ENCODE measurements at regions not wholly inside any gene's neighbourhood (a gene's known extent, or its start where the extent isn't known, plus 50 kb on each side); places are given as distances from the start of the nearest gene placed in this dataset.

DNA sequence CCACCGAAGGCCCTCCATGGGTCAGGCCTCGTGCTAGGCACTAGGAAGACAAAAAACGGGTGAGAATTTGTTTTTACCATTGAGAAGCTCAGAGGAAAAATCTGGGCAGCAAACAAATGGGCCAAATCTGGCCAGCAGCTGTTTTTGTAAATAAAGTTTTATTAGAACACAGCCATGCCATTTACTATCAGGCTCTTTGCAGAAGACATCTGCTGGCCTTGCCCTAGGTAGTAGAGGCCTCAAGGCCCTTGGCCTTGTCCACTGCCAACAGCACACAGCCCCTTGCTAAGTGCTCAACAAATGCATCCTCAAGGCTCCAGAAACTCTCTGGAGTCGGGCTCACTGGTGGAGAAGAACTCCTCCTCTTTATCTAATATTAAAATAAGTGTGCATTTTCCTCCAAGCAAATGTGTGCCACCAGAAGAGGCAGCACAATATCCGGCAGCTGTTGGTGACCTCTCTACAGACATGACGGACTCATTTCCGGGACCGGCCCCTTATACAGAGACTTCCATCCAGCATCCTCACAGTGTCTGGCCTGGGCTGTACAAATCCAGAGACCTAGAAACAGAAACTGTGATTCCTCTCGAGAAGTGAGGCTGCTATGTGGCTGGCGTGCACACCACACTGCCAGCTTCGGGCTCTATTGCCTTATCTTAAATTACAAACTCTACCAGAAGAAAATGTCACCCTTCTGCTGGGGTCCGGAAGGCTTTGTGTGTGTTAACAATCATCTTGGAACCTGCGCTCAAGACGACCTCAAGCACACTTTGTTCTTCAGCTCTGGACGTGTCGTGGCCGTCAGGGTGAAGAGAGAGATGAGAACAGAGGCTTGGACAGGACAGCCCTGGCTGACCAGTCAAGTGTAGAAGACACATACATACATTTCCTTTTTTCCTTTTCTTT lies 203.9 kb downstream of the TOMM20 start:
- TF ChIP-seq MXI1 (IDR thresholded peaks at IDR 0.05; ENCODE audit: low read depth, low read length), result no peak
- TF ChIP-seq, protein P1, sequence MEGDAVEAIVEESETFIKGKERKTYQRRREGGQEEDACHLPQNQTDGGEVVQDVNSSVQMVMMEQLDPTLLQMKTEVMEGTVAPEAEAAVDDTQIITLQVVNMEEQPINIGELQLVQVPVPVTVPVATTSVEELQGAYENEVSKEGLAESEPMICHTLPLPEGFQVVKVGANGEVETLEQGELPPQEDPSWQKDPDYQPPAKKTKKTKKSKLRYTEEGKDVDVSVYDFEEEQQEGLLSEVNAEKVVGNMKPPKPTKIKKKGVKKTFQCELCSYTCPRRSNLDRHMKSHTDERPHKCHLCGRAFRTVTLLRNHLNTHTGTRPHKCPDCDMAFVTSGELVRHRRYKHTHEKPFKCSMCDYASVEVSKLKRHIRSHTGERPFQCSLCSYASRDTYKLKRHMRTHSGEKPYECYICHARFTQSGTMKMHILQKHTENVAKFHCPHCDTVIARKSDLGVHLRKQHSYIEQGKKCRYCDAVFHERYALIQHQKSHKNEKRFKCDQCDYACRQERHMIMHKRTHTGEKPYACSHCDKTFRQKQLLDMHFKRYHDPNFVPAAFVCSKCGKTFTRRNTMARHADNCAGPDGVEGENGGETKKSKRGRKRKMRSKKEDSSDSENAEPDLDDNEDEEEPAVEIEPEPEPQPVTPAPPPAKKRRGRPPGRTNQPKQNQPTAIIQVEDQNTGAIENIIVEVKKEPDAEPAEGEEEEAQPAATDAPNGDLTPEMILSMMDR (IDR thresholded peaks at IDR 0.05), result no peak
- TF ChIP-seq RAD21 (IDR thresholded peaks at IDR 0.05; ENCODE audit: low read length), result no peak
- no peak for TF ChIP-seq SIN3A (IDR thresholded peaks at IDR 0.05; ENCODE audit: borderline replicate concordance, low read depth, low read length)
- no peak for TF ChIP-seq RCOR1 (IDR thresholded peaks at IDR 0.05; ENCODE audit: low read length)
- TF ChIP-seq CHD2 (IDR thresholded peaks at IDR 0.05; ENCODE audit: low read length, partially characterized antibody), result no peak
- TF ChIP-seq EZH2phosphoT487 (IDR thresholded peaks at IDR 0.05; ENCODE audit: borderline replicate concordance, low read depth), result no peak
- TF ChIP-seq, protein P2, sequence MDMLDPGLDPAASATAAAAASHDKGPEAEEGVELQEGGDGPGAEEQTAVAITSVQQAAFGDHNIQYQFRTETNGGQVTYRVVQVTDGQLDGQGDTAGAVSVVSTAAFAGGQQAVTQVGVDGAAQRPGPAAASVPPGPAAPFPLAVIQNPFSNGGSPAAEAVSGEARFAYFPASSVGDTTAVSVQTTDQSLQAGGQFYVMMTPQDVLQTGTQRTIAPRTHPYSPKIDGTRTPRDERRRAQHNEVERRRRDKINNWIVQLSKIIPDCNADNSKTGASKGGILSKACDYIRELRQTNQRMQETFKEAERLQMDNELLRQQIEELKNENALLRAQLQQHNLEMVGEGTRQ (IDR thresholded peaks at IDR 0.05; ENCODE audit: borderline replicate concordance, low read depth, low read length), result no peak
- TF ChIP-seq, protein P3, sequence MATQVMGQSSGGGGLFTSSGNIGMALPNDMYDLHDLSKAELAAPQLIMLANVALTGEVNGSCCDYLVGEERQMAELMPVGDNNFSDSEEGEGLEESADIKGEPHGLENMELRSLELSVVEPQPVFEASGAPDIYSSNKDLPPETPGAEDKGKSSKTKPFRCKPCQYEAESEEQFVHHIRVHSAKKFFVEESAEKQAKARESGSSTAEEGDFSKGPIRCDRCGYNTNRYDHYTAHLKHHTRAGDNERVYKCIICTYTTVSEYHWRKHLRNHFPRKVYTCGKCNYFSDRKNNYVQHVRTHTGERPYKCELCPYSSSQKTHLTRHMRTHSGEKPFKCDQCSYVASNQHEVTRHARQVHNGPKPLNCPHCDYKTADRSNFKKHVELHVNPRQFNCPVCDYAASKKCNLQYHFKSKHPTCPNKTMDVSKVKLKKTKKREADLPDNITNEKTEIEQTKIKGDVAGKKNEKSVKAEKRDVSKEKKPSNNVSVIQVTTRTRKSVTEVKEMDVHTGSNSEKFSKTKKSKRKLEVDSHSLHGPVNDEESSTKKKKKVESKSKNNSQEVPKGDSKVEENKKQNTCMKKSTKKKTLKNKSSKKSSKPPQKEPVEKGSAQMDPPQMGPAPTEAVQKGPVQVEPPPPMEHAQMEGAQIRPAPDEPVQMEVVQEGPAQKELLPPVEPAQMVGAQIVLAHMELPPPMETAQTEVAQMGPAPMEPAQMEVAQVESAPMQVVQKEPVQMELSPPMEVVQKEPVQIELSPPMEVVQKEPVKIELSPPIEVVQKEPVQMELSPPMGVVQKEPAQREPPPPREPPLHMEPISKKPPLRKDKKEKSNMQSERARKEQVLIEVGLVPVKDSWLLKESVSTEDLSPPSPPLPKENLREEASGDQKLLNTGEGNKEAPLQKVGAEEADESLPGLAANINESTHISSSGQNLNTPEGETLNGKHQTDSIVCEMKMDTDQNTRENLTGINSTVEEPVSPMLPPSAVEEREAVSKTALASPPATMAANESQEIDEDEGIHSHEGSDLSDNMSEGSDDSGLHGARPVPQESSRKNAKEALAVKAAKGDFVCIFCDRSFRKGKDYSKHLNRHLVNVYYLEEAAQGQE (IDR thresholded peaks at IDR 0.05; ENCODE audit: low read depth, low read length), result no peak
- TF ChIP-seq EP300 (IDR thresholded peaks at IDR 0.05; ENCODE audit: borderline replicate concordance in 1 of 2, low read depth in 1 of 2, low read length in 1 of 2), result no peak

Data from SK-N-SH (cell line).